Spleen (tissue), 11 donors: ENCODE measurements at regions not wholly inside any gene's neighbourhood (a gene's known extent, or its start where the extent isn't known, plus 50 kb on each side); places are given as distances from the start of the nearest gene placed in this dataset.
"Not testable (repeated sequence)": the region's sequence is repeated elsewhere in the genome, so short reads cannot be mapped to it uniquely, and the experiment has no call there.

Experiments used
- DNase-seq: peaks from one replicate; pipeline ENCODE4 v3.0.0-alpha.2; 2020
- H3K27ac ChIP-seq, 8 donors: fragments of 200-600 bp; sonication (generic) in 7 of 8; 1 replicate in 4 of 8; 2 replicates in 4 of 8; pipeline versions ENCODE4 v1.5.0 to v1.8.0; 2016 to 2021; ENCODE audit warnings: inconsistent platforms in 4 of 8, mild to moderate bottlenecking in 4 of 8, moderate library complexity in 1 of 8
- H3K27me3 ChIP-seq, 7 donors: fragments of 200-600 bp; sonication (generic) in 6 of 7; replicated peaks in 1 of 7; 1 replicate in 4 of 7; 2 replicates in 3 of 7; pipeline versions ENCODE4 v1.5.0 to v1.8.0; 2016 to 2021; ENCODE audit warnings: inconsistent platforms in 3 of 7, mild to moderate bottlenecking in 1 of 7
- H3K36me3 ChIP-seq, 6 donors: fragments of 200-600 bp; sonication (generic) in 5 of 6; 1 replicate in 4 of 6; 2 replicates in 2 of 6; pipeline versions ENCODE4 v1.5.0 to v1.8.0; 2016 to 2021; ENCODE audit warnings: inconsistent platforms in 2 of 6
- H3K4me1 ChIP-seq, 6 donors: fragments of 200-600 bp; sonication (generic) in 5 of 6; 1 replicate in 3 of 6; 2 replicates in 3 of 6; pipeline versions ENCODE4 v1.5.0 to v1.8.0; 2016 to 2021; ENCODE audit warnings: inconsistent platforms in 3 of 6
- H3K4me3 ChIP-seq, 8 donors: fragments of 200-600 bp; sonication (generic) in 7 of 8; 1 replicate in 4 of 8; 2 replicates in 4 of 8; pipeline versions ENCODE4 v1.5.0 to v1.8.0; 2016 to 2021; ENCODE audit warnings: inconsistent platforms in 4 of 8, mild to moderate bottlenecking in 4 of 8, moderate library complexity in 2 of 8
- H3K9me3 ChIP-seq, 8 donors: fragments of 200-600 bp; sonication (generic) in 7 of 8; 1 replicate in 4 of 8; 2 replicates in 4 of 8; pipeline versions ENCODE4 v1.5.0 to v1.8.0; 2016 to 2021; ENCODE audit warnings: inconsistent platforms in 4 of 8
- CTCF ChIP-seq, 11 experiments: fragments of 200-600 bp in 7 of 11; fragments of 450-650 bp in 4 of 11; sonication (generic) in 4 of 11; IDR thresholded peaks in 8 of 11; conservative IDR thresholded peaks in 3 of 11; 1 replicate in 7 of 11; 2 replicates in 4 of 11; pipeline versions ENCODE4 v1.4.0 to v1.8.0; 2016 to 2021; ENCODE audit warnings: antibody characterized with exemption in 11 of 11, inconsistent platforms in 4 of 11, mild to moderate bottlenecking in 1 of 11
- POLR2A ChIP-seq, 3 donors: fragments of 450-650 bp; IDR thresholded peaks; one replicate each; pipeline ENCODE4 v1.5.1; 2017; ENCODE audit warnings: antibody characterized with exemption in 3 of 3, mild to moderate bottlenecking in 1 of 3
- POLR2AphosphoS5 ChIP-seq, 3 donors: sonication (generic); formaldehyde crosslinking; IDR thresholded peaks; one replicate each; pipeline ENCODE4 v1.5.1; 2017; ENCODE audit warnings: antibody characterized with exemption in 3 of 3
- WGBS, 5 donors: extraction: QIAGEN DNeasy Blood & Tissue Kit in 3 of 5; methylation state at CpG; one replicate each; pipeline versions ENCODE4 v1.1.5 to v1.1.7; 2013 to 2018; 5-methylcytosine and 5-hydroxymethylcytosine counted together
- intact Hi-C: fragments of 100-400 bp; cut with DNase I; formaldehyde crosslinking; loops from one replicate; pipeline ENCODE4 v1.15.0; 2023; ENCODE audit warnings: low total_unique reads
- donor health status: healthy with polysubstance abuse.
- donor health status: DM: no; HTN: no; CAD: no; lungs with moderate emphysema.
- donor health status: DM: no; HTN: no; CAD: no.
- donor health status: Bipolar disorder and iron deficiency.
- donor health status: healthy.
- donor health status: DM: no; HTN: no; CAD: no.
- donor health status: DM: yes; HTN: yes; CAD: no.

- Histone ChIP-seq H3K4me1 (no peaks in the 10 kb centered on the region), H3K4me3 (no peak overlapping the region), H3K9me3 (no peaks in the 10 kb centered on the region), H3K27me3 (peaks cover 0 to 13% (median 0%) of the 10 kb centered on the region in 7 donors), H3K36me3 (no peaks in the 10 kb centered on the region), H3K27ac (no peak overlapping the region)
- TF ChIP-seq POLR2A (IDR thresholded peaks at IDR 0.05) (no peak), CTCF (IDR thresholded peaks at IDR 0.05 in 8 of 11, conservative IDR thresholded peaks at IDR 0.05 in 3 of 11) (no peak), POLR2AphosphoS5 (IDR thresholded peaks at IDR 0.05) (no peak)
- 42 to 80% (median 66%) methylated on average over 2 of the region's 2 CpGs for WGBS, 5 donors
- intact Hi-C loops: no loop called here
- no peak for DNase-seq
Observed at GRCh38 chr2:215863687-215864086, 149.7 kb downstream of the MREG start.

DNA sequence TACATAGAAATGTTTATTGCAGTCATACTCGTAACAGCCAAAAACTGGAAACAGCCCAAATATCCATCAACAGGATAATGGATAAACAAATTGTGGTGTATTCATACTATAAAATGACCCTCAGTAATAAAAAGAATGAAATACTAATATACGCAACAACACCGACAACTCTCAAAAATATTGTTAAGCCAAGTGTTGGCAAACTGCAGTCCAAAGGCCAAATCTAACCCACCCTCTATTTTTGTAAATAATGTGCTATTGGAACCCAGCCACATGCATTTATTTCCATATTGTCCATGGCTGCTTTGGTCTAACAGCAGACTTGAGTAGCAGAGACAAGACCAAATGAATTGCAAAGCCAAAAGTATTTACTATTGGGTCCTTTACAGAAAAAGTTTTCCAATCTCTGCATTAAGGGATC lies 151.0 kb downstream of the MREG start:
- H3K4me3 ChIP-seq: no peak overlapping the region
- TF ChIP-seq POLR2A (IDR thresholded peaks at IDR 0.05) (no peak), POLR2AphosphoS5 (IDR thresholded peaks at IDR 0.05) (no peak), CTCF (IDR thresholded peaks at IDR 0.05 in 8 of 11, conservative IDR thresholded peaks at IDR 0.05 in 3 of 11) (no peak)
- no peak for DNase-seq
- H3K36me3 ChIP-seq: no peaks in the 10 kb centered on the region
- 91 to 96% (median 92%) methylated on average over 3 of the region's 3 CpGs for WGBS, 5 donors
- H3K27ac ChIP-seq: no peak overlapping the region
- no peaks in the 10 kb centered on the region for H3K9me3 ChIP-seq
- intact Hi-C loops: no loop called here
- H3K27me3 ChIP-seq: peaks cover 0 to 13% (median 0%) of the 10 kb centered on the region in 7 donors
- no peaks in the 10 kb centered on the region for H3K4me1 ChIP-seq

DNA sequence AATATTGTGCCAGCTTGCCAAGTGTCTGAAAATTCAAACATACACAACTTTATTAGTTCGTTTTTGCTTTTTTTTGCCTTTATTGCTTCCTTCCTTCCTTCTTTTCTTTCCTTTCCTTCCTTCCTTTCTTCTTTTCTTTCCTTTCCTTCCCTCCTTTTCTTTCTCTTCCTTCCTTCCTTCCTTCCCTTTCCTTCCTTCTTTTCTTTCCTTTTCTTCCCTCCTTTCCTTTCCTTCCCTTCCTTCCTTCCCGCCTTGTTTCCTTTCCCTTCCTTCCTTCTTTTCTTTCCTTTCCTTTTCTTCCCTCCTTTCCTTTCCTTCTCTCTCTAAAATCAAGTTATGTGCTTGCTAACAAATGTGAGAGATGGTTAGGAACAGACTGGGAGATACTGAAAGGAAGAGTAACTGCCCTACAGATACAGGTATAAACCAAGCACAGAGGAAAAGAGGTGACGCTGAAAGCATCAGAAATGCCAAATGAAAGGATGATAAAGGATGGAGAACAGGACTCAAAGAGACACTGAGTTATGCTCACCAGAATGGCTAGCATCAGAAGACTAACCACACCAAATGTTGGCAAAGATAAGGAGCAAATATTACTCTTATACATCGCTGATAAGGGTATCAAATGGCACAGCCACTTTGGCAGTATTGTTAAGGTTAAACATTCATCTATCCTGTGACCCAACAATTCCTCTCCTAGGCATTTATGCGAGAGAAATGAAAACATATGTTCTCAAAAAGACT lies 151.6 kb downstream of the MREG start:
- H3K9me3 ChIP-seq: no peaks in the 10 kb centered on the region
- no peak overlapping the region for H3K4me3 ChIP-seq
- H3K27ac ChIP-seq: no peak overlapping the region
- intact Hi-C loops: no loop called here
- no peak for DNase-seq
- H3K36me3 ChIP-seq: no peaks in the 10 kb centered on the region
- WGBS, 5 donors: 78 to 91% (median 85%) methylated on average over 5 of the region's 5 CpGs
- no peak for TF ChIP-seq POLR2A (IDR thresholded peaks at IDR 0.05)
- no peak for TF ChIP-seq POLR2AphosphoS5 (IDR thresholded peaks at IDR 0.05)
- TF ChIP-seq CTCF (IDR thresholded peaks at IDR 0.05 in 8 of 11, conservative IDR thresholded peaks at IDR 0.05 in 3 of 11): no peak
- H3K4me1 ChIP-seq: no peaks in the 10 kb centered on the region
- peaks cover 0 to 12% (median 0%) of the 10 kb centered on the region in 7 donors for H3K27me3 ChIP-seq

DNA sequence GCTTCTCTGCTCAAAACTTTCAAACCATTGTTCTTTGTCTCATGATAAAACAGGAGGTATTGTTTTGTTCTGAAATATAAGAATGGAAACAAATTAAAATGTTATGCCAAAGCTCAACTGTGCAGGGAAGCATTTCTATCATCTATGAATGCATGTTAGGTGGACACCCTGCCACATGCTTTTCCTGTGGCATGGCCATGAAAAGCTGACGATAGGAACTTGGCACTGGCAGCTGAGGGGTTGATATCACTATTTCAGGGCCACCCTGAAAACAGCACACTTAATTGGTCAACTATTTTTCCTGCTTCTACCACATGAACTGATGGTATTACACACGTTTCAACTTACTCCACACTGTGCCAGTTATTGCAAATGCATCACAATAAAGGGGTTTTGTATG lies 157.3 kb downstream of the MREG start:
- Histone ChIP-seq H3K27me3 (no peaks in the 10 kb centered on the region), H3K4me1 (no peaks in the 10 kb centered on the region), H3K9me3 (peaks cover 0 to 19% (median 11%) of the 10 kb centered on the region in 8 donors), H3K4me3 (no peak overlapping the region), H3K27ac (no peak overlapping the region), H3K36me3 (no peaks in the 10 kb centered on the region)
- WGBS, 5 donors: 41 to 77% (median 63%) methylated on average over 2 of the region's 2 CpGs
- DNase-seq: no peak
- TF ChIP-seq CTCF (IDR thresholded peaks at IDR 0.05 in 8 of 11, conservative IDR thresholded peaks at IDR 0.05 in 3 of 11) (no peak), POLR2AphosphoS5 (IDR thresholded peaks at IDR 0.05) (no peak), POLR2A (IDR thresholded peaks at IDR 0.05) (no peak)
- intact Hi-C loops: no loop called here

DNA sequence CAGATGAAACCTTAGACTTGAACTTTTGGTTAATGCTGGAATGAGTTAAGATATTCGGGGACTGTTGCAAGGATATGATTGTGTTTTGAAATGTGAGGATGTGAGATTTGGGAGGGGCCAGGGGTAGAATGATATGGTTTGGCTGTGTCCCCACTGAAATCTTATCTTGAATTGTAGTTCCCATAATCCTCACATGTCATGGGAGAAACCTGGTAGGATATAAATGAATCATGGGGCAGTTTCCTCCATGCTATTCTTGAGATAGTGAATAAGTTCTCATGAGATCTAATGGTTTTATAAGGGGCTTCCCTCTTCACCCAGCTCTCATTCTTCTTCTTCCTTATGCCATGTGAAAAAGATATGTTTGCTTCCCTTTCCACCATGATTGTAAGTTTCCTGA lies 158.0 kb downstream of the MREG start:
- intact Hi-C loops: not testable (repeated sequence)

More for the DNA sequence above, 158.0 kb downstream of the MREG start:
- H3K4me3 ChIP-seq, DNase-seq, H3K4me1 ChIP-seq, H3K36me3 ChIP-seq, H3K27ac ChIP-seq, H3K27me3 ChIP-seq: not testable (repeated sequence)
- peaks cover 0 to 19% (median 11%) of the 10 kb centered on the region in 8 donors for H3K9me3 ChIP-seq
- WGBS, 5 donors: 74 to 95% (median 85%) methylated on average over 1 of the region's 1 CpG
